Stimulated activated memory B cell treated with anti-CD40 and anti-IgM and Interleukin-4, amounts not matched to agents 10 μg/mL and 1 μg/mL and 100 μg/mL, for 72 hours (primary cell): ENCODE measurements at regions not wholly inside any gene's neighbourhood (a gene's known extent, or its start where the extent isn't known, plus 50 kb on each side); places are given as distances from the start of the nearest gene placed in this dataset.

ENCODE experiments used
- ATAC-seq: fragments of 150-1000 bp; cut with Tn5 transposase; 2 replicates; pipeline ENCODE4 v1.10.0; 2021
- H3K27ac Mint-ChIP-seq: one replicate; pipeline ENCODE4 v1.8.0; 2022; ENCODE audit warnings: mild to moderate bottlenecking, mixed read lengths
- H3K27me3 Mint-ChIP-seq: one replicate; pipeline ENCODE4 v1.8.0; 2022; ENCODE audit warnings: mixed read lengths
- H3K36me3 Mint-ChIP-seq: one replicate; pipeline ENCODE4 v1.8.0; 2022; ENCODE audit warnings: mixed read lengths
- H3K4me1 Mint-ChIP-seq: one replicate; pipeline ENCODE4 v1.8.0; 2022; ENCODE audit warnings: mixed read lengths
- H3K4me3 Mint-ChIP-seq: one replicate; pipeline ENCODE4 v1.8.0; 2022; ENCODE audit warnings: mild to moderate bottlenecking, moderate library complexity, mixed read lengths
- H3K9me3 Mint-ChIP-seq: one replicate; pipeline ENCODE4 v1.8.0; 2022; ENCODE audit warnings: mixed read lengths

DNA sequence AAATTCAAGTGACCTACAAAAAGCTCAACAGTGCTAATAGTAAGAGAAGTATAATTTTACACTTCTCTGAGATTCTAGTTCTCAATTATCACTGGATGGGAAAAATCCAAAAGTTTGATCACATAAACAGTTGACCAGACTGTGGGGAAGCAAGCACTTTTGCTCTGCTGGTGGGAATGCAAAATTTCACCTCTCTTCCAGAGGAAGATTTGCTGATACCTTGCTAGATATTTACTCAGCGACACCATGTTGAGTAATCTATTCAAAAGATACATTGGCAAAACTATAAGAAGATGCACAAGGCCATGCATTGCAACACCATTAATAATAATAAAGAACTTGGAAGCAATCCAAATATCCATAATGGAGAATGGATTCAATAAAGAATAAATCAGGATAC, 204.4 kb downstream of the MREG start:
- Mint-ChIP-seq H3K27me3 (peaks cover 6% of the 10 kb centered on the region), H3K9me3 (no peaks in the 10 kb centered on the region)

DNA sequence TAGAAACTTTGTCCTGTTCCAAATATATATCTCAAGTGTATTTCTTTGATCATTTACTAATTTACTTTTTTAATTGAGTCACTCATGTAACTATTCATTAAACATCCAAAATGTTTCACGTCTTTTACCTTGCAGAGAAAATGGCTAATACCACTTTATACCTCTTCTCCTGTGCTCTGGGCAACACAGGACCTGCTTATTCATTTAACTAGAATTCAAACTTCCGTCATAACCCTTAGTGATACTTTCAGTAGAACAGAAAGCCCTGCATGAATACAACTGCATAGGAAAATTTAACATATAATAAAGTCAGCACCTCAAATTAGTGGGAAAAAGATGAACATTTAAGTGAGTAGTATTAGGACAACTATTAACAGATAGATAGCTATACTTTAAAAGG, 205.2 kb downstream of the MREG start:
- no peak for ATAC-seq
- Mint-ChIP-seq H3K36me3 (no peaks in the 10 kb centered on the region), H3K4me1 (peaks cover 31% of the 10 kb centered on the region), H3K9me3 (no peaks in the 10 kb centered on the region), H3K27ac (no peak overlapping the region), H3K4me3 (no peak overlapping the region), H3K27me3 (peaks cover 6% of the 10 kb centered on the region)

More for the DNA sequence above, 204.4 kb downstream of the MREG start:
- Mint-ChIP-seq H3K4me3 (no peak overlapping the region), H3K4me1 (peaks cover 32% of the 10 kb centered on the region), H3K27ac (no peak overlapping the region), H3K36me3 (no peaks in the 10 kb centered on the region)
- ATAC-seq: no peak

GRCh38 chr2:215805493-215805892, 207.9 kb downstream of the MREG start:
- H3K27ac Mint-ChIP-seq: no peak overlapping the region
- ATAC-seq: no peak
- H3K4me1 Mint-ChIP-seq: peaks cover 5% of the 10 kb centered on the region
- peaks cover 16% of the 10 kb centered on the region for H3K27me3 Mint-ChIP-seq
- no peaks in the 10 kb centered on the region for H3K36me3 Mint-ChIP-seq
- no peak overlapping the region for H3K4me3 Mint-ChIP-seq
- no peaks in the 10 kb centered on the region for H3K9me3 Mint-ChIP-seq

GRCh38 chr2:215803150-215803549, 210.2 kb downstream of the MREG start:
- Mint-ChIP-seq H3K36me3 (no peaks in the 10 kb centered on the region), H3K9me3 (no peaks in the 10 kb centered on the region), H3K27me3 (peaks cover 28% of the 10 kb centered on the region), H3K4me1 (no peaks in the 10 kb centered on the region), H3K4me3 (no peak overlapping the region), H3K27ac (no peak overlapping the region)
- no peak for ATAC-seq

DNA sequence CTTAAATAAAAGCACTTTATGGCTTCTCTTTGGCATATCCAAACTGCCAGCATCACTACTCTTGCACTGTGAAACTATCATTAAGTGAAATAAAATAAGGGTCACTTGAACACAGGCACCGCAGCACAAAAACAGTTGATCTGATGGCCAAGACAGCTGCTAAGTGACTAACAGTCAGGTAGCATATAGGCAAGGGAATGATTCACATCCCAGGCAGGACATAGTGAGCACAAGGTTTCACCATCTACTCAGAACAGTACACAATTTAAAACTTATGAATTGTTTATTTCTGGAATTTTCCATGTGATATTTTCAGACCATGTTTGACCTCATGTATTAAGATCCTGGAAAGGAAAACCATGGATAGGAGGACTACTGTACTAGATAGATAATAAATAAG, 214.2 kb downstream of the MREG start:
- Mint-ChIP-seq H3K4me1 (no peaks in the 10 kb centered on the region), H3K27me3 (peaks cover 41% of the 10 kb centered on the region), H3K27ac (no peak overlapping the region), H3K4me3 (no peak overlapping the region), H3K36me3 (no peaks in the 10 kb centered on the region), H3K9me3 (no peaks in the 10 kb centered on the region)
- ATAC-seq: no peak

- ATAC-seq: no peak
- Mint-ChIP-seq H3K4me3 (no peak overlapping the region), H3K36me3 (no peaks in the 10 kb centered on the region), H3K27ac (no peak overlapping the region), H3K27me3 (peaks cover 41% of the 10 kb centered on the region), H3K9me3 (no peaks in the 10 kb centered on the region), H3K4me1 (no peaks in the 10 kb centered on the region)
Observed at GRCh38 chr2:215797676-215798075, 215.7 kb downstream of the MREG start.

DNA sequence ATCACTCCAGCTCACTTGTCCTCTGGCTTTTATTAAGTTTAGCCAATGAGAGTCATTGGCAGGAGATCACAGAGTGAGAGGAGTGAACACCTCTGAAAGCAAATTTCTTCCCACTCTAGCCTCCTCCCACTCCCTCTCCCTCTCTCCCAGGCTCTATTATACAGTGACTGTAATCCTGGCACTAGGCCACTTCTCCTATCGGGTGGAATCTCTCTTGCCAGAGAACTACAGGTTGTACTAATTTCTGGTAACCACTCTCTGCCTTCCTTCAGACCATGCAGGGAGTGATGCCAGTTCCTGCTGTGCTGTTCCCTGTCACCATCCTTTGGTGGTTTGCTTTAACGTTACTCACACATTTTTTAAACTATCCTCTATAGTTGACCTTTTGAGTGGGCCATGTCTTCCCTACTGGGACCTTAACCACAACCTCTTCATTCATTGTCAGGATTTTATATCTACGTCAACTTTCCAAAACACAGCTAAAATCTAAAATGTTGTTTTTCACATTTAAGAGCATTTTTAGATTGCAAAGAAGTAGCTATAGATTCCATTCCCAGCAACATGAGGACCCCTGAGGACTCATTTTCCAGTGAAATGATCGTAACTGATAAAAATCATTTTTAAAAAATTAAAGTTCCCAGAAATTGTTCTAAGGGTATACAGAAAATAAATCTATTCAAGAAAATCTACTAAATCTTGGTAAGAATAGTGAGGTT, 217.1 kb downstream of the MREG start:
- H3K4me1 Mint-ChIP-seq: no peaks in the 10 kb centered on the region

DNA sequence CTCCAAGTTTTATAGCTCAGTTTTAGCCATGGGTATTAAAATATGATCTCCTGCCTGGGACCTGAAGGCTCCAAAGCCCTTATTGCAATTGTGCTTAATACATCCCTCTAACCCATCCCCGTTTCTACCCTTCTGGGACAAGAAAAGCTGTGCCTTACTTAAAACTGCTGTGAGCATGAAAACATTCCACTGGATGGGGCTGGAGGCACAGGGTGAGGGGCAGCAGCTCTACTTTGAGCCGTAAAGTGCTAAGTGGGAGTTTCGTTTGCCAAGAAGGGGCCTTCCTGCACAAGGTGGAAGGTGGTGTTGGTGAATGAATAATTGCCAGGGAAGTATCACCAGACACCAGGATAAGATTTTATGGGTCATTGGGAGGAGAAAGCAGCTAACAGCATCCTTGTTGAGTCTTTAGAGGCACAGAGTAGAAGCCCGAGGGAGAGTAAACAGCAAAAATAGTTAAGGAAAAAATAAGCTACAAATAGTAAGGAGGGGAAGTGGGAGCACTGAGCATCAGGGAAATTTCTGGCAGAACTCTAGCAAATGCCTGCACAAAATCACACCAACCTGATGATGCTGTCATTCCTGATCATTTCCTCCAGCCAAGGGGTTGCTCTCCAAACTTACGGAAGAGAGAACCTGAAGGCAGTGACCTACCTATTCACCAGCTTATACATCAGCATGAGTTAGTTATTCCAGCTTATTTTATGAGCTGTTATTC, 218.4 kb downstream of the MREG start:
- H3K27me3 Mint-ChIP-seq: peaks cover 26% of the 10 kb centered on the region
- H3K4me3 Mint-ChIP-seq: no peak overlapping the region
- no peaks in the 10 kb centered on the region for H3K36me3 Mint-ChIP-seq
- no peaks in the 10 kb centered on the region for H3K9me3 Mint-ChIP-seq
- no peak for ATAC-seq
- H3K4me1 Mint-ChIP-seq: no peaks in the 10 kb centered on the region
- no peak overlapping the region for H3K27ac Mint-ChIP-seq

More for the DNA sequence above, 217.1 kb downstream of the MREG start:
- H3K27me3 Mint-ChIP-seq: peaks cover 39% of the 10 kb centered on the region
- H3K36me3 Mint-ChIP-seq: no peaks in the 10 kb centered on the region
- H3K9me3 Mint-ChIP-seq: no peaks in the 10 kb centered on the region
- H3K27ac Mint-ChIP-seq: no peak overlapping the region
- H3K4me3 Mint-ChIP-seq: no peak overlapping the region
- ATAC-seq: no peak

- H3K9me3 Mint-ChIP-seq: no peaks in the 10 kb centered on the region
- H3K27ac Mint-ChIP-seq: no peak overlapping the region
- no peaks in the 10 kb centered on the region for H3K4me1 Mint-ChIP-seq
- peak; percentile 44 for ATAC-seq
- H3K36me3 Mint-ChIP-seq: no peaks in the 10 kb centered on the region
- peaks cover 19% of the 10 kb centered on the region for H3K27me3 Mint-ChIP-seq
- no peak overlapping the region for H3K4me3 Mint-ChIP-seq
Observed at GRCh38 chr2:215793747-215794595, 219.4 kb downstream of the MREG start.

GRCh38 chr2:215791481-215791937, 221.8 kb downstream of the MREG start:
- Mint-ChIP-seq H3K9me3 (no peaks in the 10 kb centered on the region), H3K27ac (no peak overlapping the region), H3K4me1 (no peaks in the 10 kb centered on the region), H3K36me3 (no peaks in the 10 kb centered on the region), H3K4me3 (no peak overlapping the region), H3K27me3 (peaks cover 10% of the 10 kb centered on the region)
- no peak for ATAC-seq

- Mint-ChIP-seq H3K27me3 (peaks cover 4% of the 10 kb centered on the region), H3K9me3 (no peaks in the 10 kb centered on the region), H3K4me1 (no peaks in the 10 kb centered on the region), H3K4me3 (no peak overlapping the region), H3K36me3 (no peaks in the 10 kb centered on the region), H3K27ac (no peak overlapping the region)
- ATAC-seq: no peak
Observed at GRCh38 chr2:215790523-215791421, 222.6 kb downstream of the MREG start.

DNA sequence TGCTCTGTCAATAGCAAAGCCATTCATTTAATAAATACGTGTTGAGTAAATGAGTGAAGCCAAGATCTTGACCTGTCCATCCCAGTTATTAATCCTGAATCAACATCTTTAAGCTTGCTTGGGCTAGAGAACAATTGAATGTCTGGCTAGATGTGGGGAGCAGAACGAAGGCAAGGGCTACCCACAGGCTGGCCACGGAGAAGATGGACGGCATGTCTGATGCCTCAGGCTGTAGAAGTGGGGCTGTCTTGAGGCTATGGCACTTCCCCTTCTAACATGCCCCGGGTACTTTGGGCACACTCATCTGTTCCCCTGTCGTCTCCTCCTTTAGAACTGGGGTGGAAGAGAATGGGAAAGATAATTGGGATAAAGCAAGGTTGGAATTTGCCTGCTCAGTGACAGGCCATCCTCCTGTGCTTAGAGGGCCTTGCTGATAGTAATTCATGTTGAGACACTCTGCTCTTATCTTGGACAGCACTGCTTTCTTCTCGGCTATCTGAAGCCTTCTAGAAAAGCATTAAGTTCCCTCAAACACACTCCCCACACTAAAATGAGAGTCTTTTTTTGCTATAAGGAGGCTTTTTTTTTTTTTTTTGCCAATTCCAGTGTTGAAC, 225.7 kb downstream of the MREG start:
- H3K36me3 Mint-ChIP-seq: no peaks in the 10 kb centered on the region
- H3K27me3 Mint-ChIP-seq: no peaks in the 10 kb centered on the region
- no peak overlapping the region for H3K4me3 Mint-ChIP-seq
- H3K9me3 Mint-ChIP-seq: no peaks in the 10 kb centered on the region
- no peaks in the 10 kb centered on the region for H3K4me1 Mint-ChIP-seq
- no peak overlapping the region for H3K27ac Mint-ChIP-seq
- no peak for ATAC-seq

DNA sequence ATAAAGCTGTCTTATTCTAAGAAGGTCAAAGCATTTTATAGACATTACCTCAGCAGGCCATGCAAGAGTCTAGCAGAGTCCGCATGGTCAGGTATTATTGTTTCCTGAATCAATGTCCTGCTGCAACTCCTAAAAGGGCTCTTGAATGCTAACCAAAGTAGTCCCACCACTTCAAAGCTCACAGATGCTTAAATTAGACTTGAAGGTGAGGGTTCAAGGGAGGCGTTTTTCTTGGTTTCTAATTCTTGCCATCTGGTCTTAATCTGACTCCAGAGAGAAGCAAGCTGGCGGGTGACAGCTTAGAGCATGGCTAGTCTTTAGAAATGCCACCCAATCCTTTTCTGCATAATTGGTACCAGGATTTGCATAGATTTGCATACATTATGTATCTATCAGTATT, 226.3 kb downstream of the MREG start:
- ATAC-seq: no peak
- no peaks in the 10 kb centered on the region for H3K27me3 Mint-ChIP-seq
- no peak overlapping the region for H3K27ac Mint-ChIP-seq
- H3K4me3 Mint-ChIP-seq: no peak overlapping the region
- no peaks in the 10 kb centered on the region for H3K36me3 Mint-ChIP-seq
- no peaks in the 10 kb centered on the region for H3K9me3 Mint-ChIP-seq
- no peaks in the 10 kb centered on the region for H3K4me1 Mint-ChIP-seq

- Mint-ChIP-seq H3K9me3 (no peaks in the 10 kb centered on the region), H3K27ac (no peak overlapping the region), H3K27me3 (no peaks in the 10 kb centered on the region)
Observed at GRCh38 chr2:215784371-215784783, 229.0 kb downstream of the MREG start.

More at GRCh38 chr2:215784371-215784783, 229.0 kb downstream of the MREG start:
- Mint-ChIP-seq H3K4me3 (no peak overlapping the region), H3K36me3 (no peaks in the 10 kb centered on the region), H3K4me1 (no peaks in the 10 kb centered on the region)
- no peak for ATAC-seq
